ENCODE measurements at regions not wholly inside any gene's neighbourhood (a gene's known extent, or its start where the extent isn't known, plus 50 kb on each side); places are given as distances from the start of the nearest gene placed in this dataset.

GRCh38 chr5:138663009-138663408 lies 87.8 kb upstream of the HSPA9 start:
- peak; percentile 81 for DNase-seq (ENCODE audit: low read depth)
- TF ChIP-seq, protein P1, sequence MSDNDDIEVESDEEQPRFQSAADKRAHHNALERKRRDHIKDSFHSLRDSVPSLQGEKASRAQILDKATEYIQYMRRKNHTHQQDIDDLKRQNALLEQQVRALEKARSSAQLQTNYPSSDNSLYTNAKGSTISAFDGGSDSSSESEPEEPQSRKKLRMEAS (IDR thresholded peaks at IDR 0.05; ENCODE audit: low read depth, low read length), result no peak
- TF ChIP-seq MYC (IDR thresholded peaks at IDR 0.05; ENCODE audit: low read depth, low read length) (no peak), POLR2A (IDR thresholded peaks at IDR 0.05; ENCODE audit: extremely low read depth, insufficient read length) (no peak)
- TF ChIP-seq, protein P2, sequence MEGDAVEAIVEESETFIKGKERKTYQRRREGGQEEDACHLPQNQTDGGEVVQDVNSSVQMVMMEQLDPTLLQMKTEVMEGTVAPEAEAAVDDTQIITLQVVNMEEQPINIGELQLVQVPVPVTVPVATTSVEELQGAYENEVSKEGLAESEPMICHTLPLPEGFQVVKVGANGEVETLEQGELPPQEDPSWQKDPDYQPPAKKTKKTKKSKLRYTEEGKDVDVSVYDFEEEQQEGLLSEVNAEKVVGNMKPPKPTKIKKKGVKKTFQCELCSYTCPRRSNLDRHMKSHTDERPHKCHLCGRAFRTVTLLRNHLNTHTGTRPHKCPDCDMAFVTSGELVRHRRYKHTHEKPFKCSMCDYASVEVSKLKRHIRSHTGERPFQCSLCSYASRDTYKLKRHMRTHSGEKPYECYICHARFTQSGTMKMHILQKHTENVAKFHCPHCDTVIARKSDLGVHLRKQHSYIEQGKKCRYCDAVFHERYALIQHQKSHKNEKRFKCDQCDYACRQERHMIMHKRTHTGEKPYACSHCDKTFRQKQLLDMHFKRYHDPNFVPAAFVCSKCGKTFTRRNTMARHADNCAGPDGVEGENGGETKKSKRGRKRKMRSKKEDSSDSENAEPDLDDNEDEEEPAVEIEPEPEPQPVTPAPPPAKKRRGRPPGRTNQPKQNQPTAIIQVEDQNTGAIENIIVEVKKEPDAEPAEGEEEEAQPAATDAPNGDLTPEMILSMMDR (IDR thresholded peaks at IDR 0.05; ENCODE audit: low read depth, low read length), result no peak
- no peak overlapping the region for H3K4me3 ChIP-seq (ENCODE audit: low read depth, low read length)

DNA sequence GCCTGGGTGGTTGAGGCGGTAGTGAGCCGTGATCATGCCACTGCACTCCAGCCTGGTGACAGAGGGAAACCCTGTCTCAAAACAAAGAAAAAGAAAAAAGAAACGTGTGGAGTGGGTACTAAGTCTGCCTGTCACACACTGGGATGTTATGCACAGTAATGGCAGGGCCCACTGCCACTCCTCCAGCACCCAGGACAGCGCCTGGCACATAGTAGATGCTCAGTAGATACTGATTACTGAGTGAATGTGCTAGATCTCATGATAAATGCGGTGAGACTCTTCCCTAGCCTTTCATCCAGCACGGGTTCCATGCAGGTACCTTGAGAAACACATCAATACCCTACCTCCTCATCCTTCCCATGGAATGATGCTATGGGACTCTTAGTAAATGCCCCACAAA lies 87.4 kb upstream of the HSPA9 start:
- TF ChIP-seq MYC (IDR thresholded peaks at IDR 0.05; ENCODE audit: low read depth, low read length), result no peak
- H3K4me3 ChIP-seq (ENCODE audit: low read depth, low read length), result no peak overlapping the region
- DNase-seq (ENCODE audit: low read depth), result peak; percentile 57

- no peak for TF ChIP-seq MYC (IDR thresholded peaks at IDR 0.05; ENCODE audit: low read depth, low read length)
- no peak for TF ChIP-seq POLR2A (IDR thresholded peaks at IDR 0.05; ENCODE audit: extremely low read depth, insufficient read length)
- DNase-seq (ENCODE audit: low read depth), result no peak
- H3K4me3 ChIP-seq (ENCODE audit: low read depth, low read length), result no peak overlapping the region
These were observed 86.8 kb upstream of the HSPA9 start for GRCh38 chr5:138661991-138662434.

- TF ChIP-seq, protein P2 (IDR thresholded peaks at IDR 0.05; ENCODE audit: low read depth, low read length), result no peak
- TF ChIP-seq, protein P1 (IDR thresholded peaks at IDR 0.05; ENCODE audit: low read depth, low read length), result no peak
- no peak for TF ChIP-seq MYC (IDR thresholded peaks at IDR 0.05; ENCODE audit: low read depth, low read length)
- TF ChIP-seq POLR2A (IDR thresholded peaks at IDR 0.05; ENCODE audit: extremely low read depth, insufficient read length), result no peak
- no peak overlapping the region for H3K4me3 ChIP-seq (ENCODE audit: low read depth, low read length)
- peak; percentile 78 for DNase-seq (ENCODE audit: low read depth)
These were observed 86.2 kb upstream of the HSPA9 start for GRCh38 chr5:138661291-138661960.

DNA sequence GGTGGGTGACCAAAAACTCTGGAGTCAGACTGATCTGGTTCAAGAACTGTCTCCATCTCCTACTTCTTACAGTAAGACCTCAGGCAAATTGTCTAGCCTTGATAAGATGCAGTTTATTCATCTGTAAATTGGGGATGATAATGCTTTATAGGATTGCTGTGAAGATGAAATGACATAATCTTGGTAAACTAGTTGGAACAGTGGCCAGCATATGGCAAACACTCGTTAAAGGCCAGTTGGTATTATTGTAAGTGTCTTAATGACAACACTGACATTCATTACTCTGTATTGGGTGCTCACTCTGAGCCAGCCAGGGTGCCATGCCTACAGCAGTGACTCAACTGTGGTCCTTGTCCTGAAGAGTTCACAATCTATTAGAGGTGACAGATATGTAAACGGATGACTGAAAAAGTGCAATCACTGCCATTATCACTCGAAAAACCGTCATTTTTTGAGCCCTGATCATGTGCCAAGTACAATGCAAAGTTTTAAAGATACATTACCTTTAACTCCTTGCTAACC lies 84.9 kb upstream of the HSPA9 start:
- no peak for DNase-seq (ENCODE audit: low read depth)
- H3K4me3 ChIP-seq (ENCODE audit: low read depth, low read length), result no peak overlapping the region
- TF ChIP-seq, protein P2 (IDR thresholded peaks at IDR 0.05; ENCODE audit: low read depth, low read length), result no peak
- no peak for TF ChIP-seq MYC (IDR thresholded peaks at IDR 0.05; ENCODE audit: low read depth, low read length)
- TF ChIP-seq, protein P1 (IDR thresholded peaks at IDR 0.05; ENCODE audit: low read depth, low read length), result no peak
- no peak for TF ChIP-seq POLR2A (IDR thresholded peaks at IDR 0.05; ENCODE audit: extremely low read depth, insufficient read length)

DNA sequence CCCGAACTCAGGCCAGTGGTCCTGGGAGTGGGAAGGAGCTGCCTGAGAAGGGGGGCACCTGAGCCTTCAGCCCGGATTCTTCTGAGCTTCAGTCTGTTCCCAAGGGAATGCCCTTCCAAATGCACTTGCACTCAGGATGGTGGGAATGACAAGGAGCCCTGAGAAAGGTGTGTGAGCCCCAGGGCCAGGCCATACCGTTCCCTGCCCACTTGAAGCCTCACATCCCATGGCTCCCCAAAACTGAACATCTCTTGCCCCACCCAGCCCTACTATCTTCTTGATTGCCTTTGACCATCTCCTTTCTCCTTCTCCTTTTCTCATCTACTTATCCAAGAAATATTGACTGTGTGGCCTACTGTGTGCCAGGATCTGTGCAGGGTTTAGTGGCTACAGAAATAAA lies 84.4 kb upstream of the HSPA9 start:
- DNase-seq (ENCODE audit: low read depth), result no peak
- TF ChIP-seq, protein P1 (IDR thresholded peaks at IDR 0.05; ENCODE audit: low read depth, low read length), result no peak
- TF ChIP-seq POLR2A (IDR thresholded peaks at IDR 0.05; ENCODE audit: extremely low read depth, insufficient read length), result no peak
- no peak for TF ChIP-seq MYC (IDR thresholded peaks at IDR 0.05; ENCODE audit: low read depth, low read length)
- TF ChIP-seq, protein P2 (IDR thresholded peaks at IDR 0.05; ENCODE audit: low read depth, low read length), result no peak
- no peak overlapping the region for H3K4me3 ChIP-seq (ENCODE audit: low read depth, low read length)

GRCh38 chr5:138659121-138659520 lies 83.9 kb upstream of the HSPA9 start:
- TF ChIP-seq, protein P2 (IDR thresholded peaks at IDR 0.05; ENCODE audit: low read depth, low read length), result no peak
- no peak for TF ChIP-seq MYC (IDR thresholded peaks at IDR 0.05; ENCODE audit: low read depth, low read length)
- TF ChIP-seq, protein P1 (IDR thresholded peaks at IDR 0.05; ENCODE audit: low read depth, low read length), result no peak
- no peak for TF ChIP-seq POLR2A (IDR thresholded peaks at IDR 0.05; ENCODE audit: extremely low read depth, insufficient read length)
- no peak for DNase-seq (ENCODE audit: low read depth)
- H3K4me3 ChIP-seq (ENCODE audit: low read depth, low read length), result no peak overlapping the region

Measured in NB4 (cell line).